ENCODE measurements at regions not wholly inside any gene's neighbourhood (a gene's known extent, or its start where the extent isn't known, plus 50 kb on each side); places are given as distances from the start of the nearest gene placed in this dataset.

- H3K27ac Mint-ChIP-seq: no peak overlapping the region
- no peaks in the 10 kb centered on the region for H3K36me3 Mint-ChIP-seq (ENCODE audit: low read depth)
- ChIA-PET POLR2A (no interaction called here), CTCF (no interaction called here)
- no peaks in the 10 kb centered on the region for H3K27me3 Mint-ChIP-seq
- H3K4me1 Mint-ChIP-seq (ENCODE audit: low read depth): no peaks in the 10 kb centered on the region
- no peaks in the 10 kb centered on the region for H3K9me3 Mint-ChIP-seq
- H3K4me3 Mint-ChIP-seq: no peak overlapping the region
- ATAC-seq: no peak
- intact Hi-C loops (cut with micrococcal nuclease): no loop called here
- TF ChIP-seq CTCF (IDR thresholded peaks at IDR 0.05): no peak
- DNase-seq: no peak
Observed at GRCh38 chr5:87741881-87742280, 329.2 kb upstream of the CCNH start.

GRCh38 chr5:87735923-87736322 is 323.2 kb upstream of the CCNH start:
- Mint-ChIP-seq H3K4me1 (ENCODE audit: low read depth) (no peaks in the 10 kb centered on the region), H3K9me3 (no peaks in the 10 kb centered on the region), H3K27ac (no peak overlapping the region), H3K4me3 (no peak overlapping the region), H3K27me3 (peaks cover 3% of the 10 kb centered on the region), H3K36me3 (ENCODE audit: low read depth) (no peaks in the 10 kb centered on the region)
- TF ChIP-seq CTCF (IDR thresholded peaks at IDR 0.05): no peak
- intact Hi-C loops (cut with micrococcal nuclease): no loop called here
- ChIA-PET POLR2A (no interaction called here), CTCF (interaction anchor here (0.6 kb wide), 1 partner anchor 1516 kb away, joined by 3 read pairs; no protein-coding TSS in a partner anchor)
- ATAC-seq (no peak), DNase-seq (no peak)

- Mint-ChIP-seq H3K27ac (no peak overlapping the region), H3K36me3 (ENCODE audit: low read depth) (no peaks in the 10 kb centered on the region), H3K4me3 (no peak overlapping the region), H3K27me3 (peaks cover 3% of the 10 kb centered on the region), H3K9me3 (no peaks in the 10 kb centered on the region), H3K4me1 (ENCODE audit: low read depth) (no peaks in the 10 kb centered on the region)
- ATAC-seq (no peak), DNase-seq (no peak)
- ChIA-PET POLR2A (no interaction called here), CTCF (no interaction called here)
- TF ChIP-seq CTCF (IDR thresholded peaks at IDR 0.05): no peak
- intact Hi-C loops (cut with micrococcal nuclease): no loop called here
Observed at GRCh38 chr5:87733897-87734296, 321.2 kb upstream of the CCNH start.

GRCh38 chr5:87732875-87733768 is 320.4 kb upstream of the CCNH start:
- Mint-ChIP-seq H3K4me3 (no peak overlapping the region), H3K27me3 (peaks cover 3% of the 10 kb centered on the region), H3K4me1 (ENCODE audit: low read depth) (no peaks in the 10 kb centered on the region), H3K27ac (no peak overlapping the region), H3K36me3 (ENCODE audit: low read depth) (no peaks in the 10 kb centered on the region), H3K9me3 (no peaks in the 10 kb centered on the region)
- intact Hi-C loops (cut with micrococcal nuclease): no loop called here
- CTCF ChIA-PET: no interaction called here
- POLR2A ChIA-PET: no interaction called here
- DNase-seq (no peak), ATAC-seq (no peak)
- TF ChIP-seq CTCF (IDR thresholded peaks at IDR 0.05): no peak

- no peak overlapping the region for H3K27ac Mint-ChIP-seq
- no peaks in the 10 kb centered on the region for H3K27me3 Mint-ChIP-seq
- no peaks in the 10 kb centered on the region for H3K9me3 Mint-ChIP-seq
- POLR2A ChIA-PET: interaction anchor here (0.7 kb wide), 1 partner anchor 9 kb away, joined by 3 read pairs; no protein-coding TSS in a partner anchor
- no peaks in the 10 kb centered on the region for H3K4me1 Mint-ChIP-seq (ENCODE audit: low read depth)
- H3K4me3 Mint-ChIP-seq: no peak overlapping the region
- H3K36me3 Mint-ChIP-seq (ENCODE audit: low read depth): no peaks in the 10 kb centered on the region
- CTCF ChIA-PET: no interaction called here
- intact Hi-C loops (cut with micrococcal nuclease): no loop called here
- DNase-seq (no peak), ATAC-seq (no peak)
- TF ChIP-seq CTCF (IDR thresholded peaks at IDR 0.05): no peak
Observed at GRCh38 chr5:87729781-87730180, 317.1 kb upstream of the CCNH start.

Data from activated CD8-positive, alpha-beta T cell treated with anti-CD3 and anti-CD28 coated beads for 36 hours (primary cell).